GM19395 (cell line): ENCODE measurements at regions not wholly inside any gene's neighbourhood (a gene's known extent, or its start where the extent isn't known, plus 50 kb on each side); places are given as distances from the start of the nearest gene placed in this dataset.

Experiments used
- ATAC-seq: cut with Tn5 transposase; IDR thresholded peaks from one replicate; pipeline ENCODE4 v1.9.1; 2021; ENCODE audit warnings: mild to moderate bottlenecking, moderate library complexity; ENCODE audit not compliant: unreplicated experiment

DNA sequence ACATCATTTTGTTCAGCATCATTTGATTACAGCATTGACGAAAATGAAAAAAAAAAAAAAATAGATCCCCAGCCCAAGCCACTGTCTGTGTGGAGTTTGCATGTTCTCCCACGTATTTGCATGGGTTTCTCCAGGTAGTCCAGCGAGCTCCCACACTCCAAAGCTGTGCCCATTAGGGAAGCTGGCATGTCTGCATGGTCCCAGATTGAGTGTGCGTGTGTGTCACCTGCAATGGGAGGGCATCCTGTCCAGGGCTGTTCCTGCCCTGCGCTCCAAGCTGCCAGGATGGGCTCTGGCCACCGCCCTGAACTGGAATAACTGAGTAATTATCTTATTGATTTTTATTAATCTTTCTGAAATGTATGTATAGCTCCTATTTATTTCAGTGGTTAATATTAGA is 88.6 kb downstream of the KLF12 start:
- no peak for ATAC-seq

DNA sequence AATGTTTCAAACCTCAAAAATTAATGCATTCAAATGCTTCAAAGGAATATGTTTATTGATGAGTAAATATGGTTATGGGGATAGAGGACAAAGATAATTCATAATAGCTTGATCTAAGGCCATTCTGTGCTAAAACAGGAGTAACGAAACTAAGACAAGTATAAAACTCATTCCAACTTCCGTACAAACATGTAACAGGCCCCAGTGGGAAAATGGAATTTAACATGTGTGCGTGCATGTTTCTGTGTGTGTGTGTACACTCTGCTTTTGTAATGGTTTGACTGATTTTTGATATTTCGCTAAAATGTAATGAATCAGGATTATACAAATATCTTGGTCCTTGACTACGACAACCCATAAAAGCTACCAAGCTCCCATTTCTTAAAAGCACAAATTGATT is 91.0 kb downstream of the KLF12 start:
- no peak for ATAC-seq

DNA sequence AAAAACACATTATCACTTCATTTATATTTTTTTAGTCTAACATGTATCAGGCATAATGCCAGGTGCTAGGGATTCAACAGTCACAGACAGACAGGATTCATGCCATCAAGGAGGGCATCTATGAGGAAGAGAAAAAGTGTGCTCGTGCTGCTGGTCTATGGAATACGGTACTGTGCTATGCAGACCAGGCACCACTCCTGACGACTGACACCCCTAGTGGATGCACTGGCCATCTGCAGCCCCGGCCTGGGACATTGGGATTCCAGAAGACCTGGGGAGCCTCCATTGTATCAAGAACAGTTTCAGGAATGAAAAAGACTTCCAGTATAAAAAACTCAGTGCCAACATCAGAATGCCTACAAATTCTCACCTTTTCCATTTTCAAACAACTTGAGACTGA is 94.0 kb downstream of the KLF12 start:
- ATAC-seq: peak; percentile 94

DNA sequence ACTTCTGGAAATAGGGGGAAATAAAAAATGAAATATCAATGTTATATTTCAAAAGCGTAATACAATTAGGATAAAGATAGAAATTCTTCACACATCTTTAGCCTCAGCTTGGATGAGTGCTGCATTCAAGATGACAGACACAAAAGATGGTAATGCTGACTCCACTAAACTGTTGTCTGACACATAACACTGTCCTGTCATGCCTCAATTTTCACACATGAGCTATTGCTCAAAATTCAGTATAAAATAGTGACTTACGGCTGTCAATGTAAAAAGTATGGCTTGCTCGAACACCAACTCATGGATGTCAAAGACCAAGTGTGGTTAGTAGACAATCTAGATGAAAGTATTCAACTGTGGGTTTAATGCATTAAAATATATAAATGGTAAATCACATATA is 94.5 kb downstream of the KLF12 start:
- ATAC-seq: no peak

DNA sequence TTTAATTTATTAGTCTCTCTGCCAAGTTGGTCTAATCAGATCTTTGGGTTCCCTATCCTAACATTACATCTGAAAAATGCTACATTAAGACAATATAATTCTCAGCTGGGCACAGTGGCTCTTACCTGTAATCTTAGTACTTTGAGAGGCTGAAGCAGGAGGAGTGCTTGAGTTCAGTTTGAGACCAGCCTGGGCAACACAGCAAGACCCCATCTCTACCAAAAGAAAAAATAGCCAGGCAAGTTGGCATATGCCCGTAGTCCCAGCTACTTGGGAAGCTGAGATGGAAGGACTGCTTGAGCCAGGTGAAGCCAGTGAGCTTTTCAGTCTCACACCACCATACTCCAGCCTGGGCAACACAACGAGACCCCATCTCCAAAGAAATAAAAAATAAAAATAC is 95.0 kb downstream of the KLF12 start:
- ATAC-seq: no peak

DNA sequence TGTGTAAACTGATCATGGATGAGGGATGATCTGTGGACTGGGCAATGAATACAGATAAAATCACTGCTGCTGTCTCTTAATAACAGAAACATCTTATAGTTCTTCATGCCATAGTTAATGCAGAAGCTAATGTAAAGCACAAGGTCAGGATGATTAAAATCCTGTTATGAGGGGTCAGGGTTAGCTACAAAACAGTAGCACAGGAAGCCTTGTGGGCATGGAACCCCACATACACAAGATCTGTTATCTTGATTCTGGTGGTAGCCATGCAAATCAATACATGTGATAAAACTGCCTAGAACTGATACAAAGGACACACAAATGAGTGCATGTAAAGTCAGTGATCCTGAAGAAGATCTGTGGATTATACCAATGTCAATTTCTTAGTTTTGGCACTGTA is 96.4 kb downstream of the KLF12 start:
- no peak for ATAC-seq

DNA sequence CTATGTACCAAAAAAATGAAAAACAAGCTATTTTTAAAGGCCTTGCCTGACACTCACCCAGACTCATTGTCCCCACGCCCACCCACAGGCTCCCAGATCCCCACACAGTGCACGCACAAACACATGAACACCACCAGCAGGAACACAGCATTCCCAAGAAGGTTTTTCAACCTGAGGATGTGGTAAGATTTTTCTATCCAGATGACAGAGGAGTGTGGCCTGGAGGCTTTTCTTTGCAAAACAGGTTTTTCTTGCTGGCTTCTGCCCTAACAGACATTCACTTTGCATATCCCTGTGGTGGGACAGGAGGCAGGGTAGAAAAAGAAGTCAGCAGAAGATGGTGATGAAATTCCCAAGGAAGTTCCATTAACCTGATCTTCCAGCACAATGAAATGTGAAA is 97.8 kb downstream of the KLF12 start:
- ATAC-seq: no peak

DNA sequence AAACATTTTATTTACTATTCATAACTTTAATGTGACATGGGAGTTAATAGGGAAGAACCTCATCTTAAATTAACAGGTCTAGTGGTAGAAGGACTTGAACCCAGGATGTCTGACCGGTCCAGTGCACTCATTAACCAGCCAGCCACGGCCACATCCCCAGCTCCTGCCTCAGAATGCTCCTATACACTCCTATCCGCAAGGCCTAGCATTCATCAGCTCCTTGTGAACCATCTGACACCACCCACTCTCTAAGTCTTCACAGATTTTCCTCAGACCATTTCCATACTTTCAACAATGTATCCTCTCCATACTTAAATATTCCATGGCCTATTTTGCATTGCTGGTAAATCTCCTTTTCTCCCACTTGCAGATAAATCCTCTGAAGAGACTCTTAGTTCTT is 98.3 kb downstream of the KLF12 start:
- ATAC-seq: no peak

DNA sequence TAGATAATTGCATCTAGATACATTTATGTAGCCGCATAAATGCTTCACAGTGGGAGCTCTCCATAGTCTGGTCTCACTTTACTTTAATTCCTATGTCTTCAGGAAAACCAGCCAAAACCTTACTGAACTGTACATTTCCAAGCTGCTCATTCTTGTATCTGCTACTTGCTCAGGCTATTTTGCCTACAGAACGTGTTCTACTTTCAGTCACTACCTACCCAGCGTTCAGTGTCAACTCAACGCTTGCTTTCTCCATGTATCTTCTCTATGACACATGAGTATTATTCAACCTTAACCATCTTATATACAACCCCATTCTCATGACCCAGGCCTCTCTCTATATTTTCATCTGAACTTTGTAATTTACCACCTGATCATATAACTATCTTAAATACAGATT is 101.9 kb downstream of the KLF12 start:
- no peak for ATAC-seq

DNA sequence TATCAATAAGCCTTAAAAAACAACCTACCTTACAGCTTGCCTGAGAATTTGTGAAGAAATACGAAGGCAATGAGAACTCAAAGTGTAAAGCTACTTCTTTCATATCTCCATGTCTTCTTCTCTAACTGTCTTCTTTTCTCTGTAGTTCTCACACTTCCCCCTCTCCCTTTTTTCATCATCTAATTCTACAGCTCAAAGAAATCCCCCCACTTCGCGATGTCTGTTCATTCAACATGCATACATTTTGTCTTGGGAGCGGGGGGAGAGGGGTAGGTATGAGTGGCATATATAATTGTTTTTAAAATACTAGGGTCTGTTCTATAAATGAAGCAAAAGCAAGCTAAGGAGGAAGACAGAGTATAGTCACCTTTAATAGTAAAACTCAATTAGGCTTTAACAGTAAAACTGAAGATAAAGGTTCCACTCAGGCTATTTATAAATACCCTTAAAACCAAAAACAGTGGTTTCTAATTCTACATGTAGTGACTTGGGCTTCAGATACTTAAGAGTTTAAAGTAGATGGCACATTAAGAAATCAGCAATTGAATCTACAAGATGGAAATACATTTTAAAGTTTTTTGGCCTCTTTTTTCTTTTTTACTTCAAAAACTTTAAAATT is 106.9 kb downstream of the KLF12 start:
- peak; percentile 54 for ATAC-seq

DNA sequence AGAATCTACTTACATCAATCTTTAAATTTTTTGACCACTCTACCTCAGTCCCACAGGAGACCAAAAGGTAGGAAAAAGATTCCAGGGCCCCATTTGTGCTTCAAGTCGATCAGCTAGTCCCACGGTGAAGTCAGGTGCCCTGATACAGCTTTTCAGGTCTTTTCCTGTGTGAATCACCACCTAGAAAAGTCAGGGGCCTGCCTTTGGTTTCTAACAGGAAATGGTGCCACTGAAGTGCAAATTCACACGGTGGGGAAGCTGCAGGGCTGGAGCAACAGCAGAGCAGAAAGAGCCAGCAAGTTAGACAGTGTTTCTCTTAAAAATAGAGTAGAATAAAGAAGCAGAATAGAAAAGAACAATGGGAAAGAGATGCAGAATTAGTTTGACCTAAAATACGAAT is 107.5 kb downstream of the KLF12 start:
- ATAC-seq: peak; percentile 95

DNA sequence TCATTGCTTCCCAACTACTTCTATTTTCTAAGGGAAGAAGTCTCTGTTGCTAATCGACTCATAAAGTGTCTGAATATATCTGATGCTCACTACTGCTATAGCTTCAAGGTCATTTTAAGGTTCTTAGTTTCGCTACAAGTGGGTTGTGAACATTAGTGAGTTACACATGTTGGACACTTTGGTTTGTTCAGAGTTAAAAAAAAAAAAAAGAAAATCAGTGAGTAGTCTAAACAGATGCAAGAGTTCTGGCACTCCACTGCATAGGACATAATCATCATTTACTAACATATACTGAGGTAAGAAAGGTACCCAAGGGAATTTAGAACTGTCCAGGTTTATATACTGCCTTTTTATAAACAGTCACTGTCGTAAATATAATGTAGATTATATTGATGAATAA is 108.8 kb downstream of the KLF12 start:
- peak; percentile 25 for ATAC-seq

DNA sequence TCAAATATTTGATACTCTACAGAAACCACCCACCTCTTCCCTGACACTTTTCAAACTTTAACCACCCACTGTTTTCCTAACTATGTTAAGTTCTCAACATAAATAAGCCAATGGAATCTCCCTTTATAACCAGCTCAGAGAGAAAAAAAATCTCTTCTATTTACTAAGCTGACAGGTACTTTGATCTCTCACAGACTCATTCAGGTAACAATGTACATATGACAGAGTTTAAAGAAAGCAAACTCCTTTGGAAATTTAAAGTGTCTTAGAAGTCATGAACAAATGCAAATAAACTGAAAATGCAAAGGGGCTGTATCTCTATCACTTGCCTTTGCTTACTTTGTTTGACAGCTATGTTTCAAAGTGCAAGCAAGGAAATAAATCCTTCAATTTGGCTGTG is 109.3 kb downstream of the KLF12 start:
- no peak for ATAC-seq

DNA sequence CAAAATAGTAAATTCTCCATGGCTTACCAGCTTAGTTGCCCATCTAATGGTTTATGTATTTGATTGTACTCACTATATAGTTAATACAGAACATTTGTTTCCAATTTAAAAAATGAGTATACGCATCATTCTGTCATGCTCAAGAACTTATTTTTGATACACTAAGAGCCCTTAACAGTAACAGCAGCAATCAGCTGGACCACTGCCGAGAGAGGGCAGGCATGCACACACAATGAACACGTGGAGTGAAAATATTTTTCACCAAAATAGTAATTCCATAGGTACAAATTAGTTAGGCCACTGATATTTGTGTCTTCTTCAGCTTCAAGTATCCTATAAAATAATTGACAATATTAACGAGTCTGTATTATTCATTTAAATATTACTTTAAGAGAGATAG is 109.9 kb downstream of the KLF12 start:
- ATAC-seq: no peak

DNA sequence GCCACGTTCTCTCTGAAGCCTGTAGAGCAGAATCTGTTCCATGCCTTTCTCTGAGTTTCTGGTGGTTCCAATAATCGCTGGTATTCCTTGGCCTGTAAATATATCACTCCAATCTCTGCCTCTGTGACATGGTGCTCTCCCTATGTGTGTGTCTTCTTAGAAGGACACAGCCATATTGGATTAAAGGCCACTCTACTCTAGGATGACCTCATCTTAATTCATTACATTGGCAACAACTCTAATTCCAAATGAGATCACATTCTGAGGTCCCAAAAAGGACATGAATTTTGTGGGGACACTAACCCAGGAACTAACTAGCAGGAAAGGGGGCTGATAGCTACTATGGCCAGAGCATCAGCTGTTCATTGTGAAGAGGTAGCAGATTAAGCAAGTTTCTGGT is 110.7 kb downstream of the KLF12 start:
- no peak for ATAC-seq

DNA sequence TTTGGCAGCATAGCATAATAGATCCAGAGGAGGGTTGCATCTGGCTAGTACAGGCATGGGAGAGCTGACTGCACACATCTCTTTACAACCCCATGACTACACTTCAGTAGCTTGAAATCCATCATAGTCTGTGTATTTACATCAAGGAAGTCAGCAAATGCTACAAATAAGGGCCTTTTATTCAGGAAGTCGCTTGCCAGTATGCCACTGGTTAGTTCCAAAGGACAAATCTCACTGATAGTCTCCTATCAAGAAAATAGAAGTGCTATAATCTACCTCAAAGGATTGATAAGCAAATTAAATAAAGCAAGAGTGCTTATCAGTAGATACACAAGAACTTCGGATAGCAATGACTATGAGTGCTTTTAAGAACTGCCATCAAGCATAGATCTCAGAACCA is 112.7 kb downstream of the KLF12 start:
- ATAC-seq: no peak

DNA sequence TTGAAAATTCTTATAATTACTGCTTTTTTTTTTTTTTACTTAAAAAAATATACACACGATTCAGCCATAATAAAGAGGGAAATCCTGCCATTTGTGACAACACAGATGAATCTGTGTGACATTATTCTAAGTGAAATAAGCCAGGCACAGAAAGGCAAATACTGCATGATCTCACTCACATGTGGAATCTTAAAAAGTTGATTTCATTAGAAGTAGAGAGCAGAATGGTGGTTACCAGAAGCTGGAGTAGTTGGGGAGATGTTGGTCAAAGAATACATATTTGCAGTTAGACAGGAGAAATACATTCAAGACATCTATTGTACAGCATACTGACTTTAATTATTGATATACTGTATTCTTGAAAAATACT is 116.2 kb downstream of the KLF12 start:
- ATAC-seq: no peak

DNA sequence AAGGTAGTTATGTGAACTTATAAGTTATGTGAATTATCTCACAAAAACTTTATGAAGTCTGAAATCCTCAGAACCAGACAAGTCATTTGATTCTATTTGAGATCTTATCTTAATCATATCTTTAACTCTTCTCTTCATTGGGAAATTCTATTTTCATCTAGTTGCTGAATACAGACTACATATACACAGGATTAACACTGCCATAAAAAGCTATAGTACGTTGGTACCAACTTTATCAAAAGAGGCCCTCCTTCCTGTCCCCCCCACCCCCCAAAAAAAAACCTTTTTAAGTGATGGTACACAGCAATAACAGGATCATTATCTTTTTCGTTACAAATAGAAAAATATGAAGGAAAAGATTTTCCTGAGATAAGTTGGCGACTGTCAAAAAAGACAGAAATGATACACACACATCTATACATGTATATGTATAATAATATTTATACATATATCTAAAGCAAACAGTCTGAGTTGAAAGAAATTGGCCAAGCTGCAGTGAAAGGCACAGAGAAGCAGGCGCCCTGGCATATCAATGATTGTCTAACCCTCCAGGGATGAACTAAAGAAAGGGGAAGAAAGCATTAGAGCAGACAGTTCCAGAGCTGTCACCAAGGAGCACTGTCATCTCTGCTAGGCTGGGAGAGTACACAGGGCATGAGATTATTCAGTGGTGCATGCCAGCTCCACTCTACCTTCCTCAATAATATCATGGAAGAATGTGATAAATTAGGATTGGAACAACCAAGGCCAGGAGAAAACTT is 116.7 kb downstream of the KLF12 start:
- ATAC-seq: no peak

DNA sequence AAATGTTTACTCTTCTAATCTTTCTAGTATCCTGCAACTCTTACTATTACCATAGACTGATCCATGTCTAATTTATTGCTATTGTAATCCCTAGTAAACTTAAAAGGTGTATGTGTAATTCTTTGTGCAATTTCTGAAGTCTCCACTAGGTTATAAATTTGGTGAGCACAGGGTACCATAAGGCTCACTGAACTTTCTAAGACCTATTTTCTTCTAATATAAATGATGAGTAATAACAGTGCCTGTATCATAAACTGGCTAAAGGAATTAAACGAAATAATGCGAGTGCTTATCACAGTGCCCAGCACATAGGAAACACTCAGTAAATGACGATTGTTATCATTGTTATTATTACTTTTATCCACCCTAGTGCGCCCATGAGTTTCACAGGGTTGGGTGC is 119.1 kb downstream of the KLF12 start:
- ATAC-seq: peak; percentile 60

DNA sequence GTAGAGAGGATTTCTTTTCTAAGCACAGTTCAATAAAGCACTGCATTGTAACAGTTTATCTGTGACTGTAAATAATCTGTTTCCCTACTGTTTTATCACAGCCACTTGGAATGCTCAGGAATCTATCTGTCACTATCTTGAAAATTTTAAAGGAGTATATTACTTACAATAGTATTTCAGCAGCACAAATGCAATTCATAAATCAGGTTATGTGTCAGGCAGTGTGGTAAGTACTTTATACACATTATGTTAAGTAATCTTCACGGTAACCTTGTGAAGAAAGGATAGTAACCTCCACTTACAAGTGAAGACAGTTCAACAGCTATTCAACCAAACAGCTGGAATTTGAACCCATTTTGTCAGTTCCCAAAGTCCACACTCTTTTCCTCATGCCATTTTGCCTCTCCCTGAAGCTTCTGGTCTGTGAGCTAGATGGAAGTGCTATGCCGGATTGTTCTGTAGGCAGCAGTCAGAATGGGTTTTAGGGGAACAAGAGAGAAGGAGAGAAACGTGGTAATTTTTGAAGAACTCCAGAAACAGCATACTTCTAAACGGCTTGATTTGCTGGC is 125.0 kb downstream of the KLF12 start:
- ATAC-seq: no peak

DNA sequence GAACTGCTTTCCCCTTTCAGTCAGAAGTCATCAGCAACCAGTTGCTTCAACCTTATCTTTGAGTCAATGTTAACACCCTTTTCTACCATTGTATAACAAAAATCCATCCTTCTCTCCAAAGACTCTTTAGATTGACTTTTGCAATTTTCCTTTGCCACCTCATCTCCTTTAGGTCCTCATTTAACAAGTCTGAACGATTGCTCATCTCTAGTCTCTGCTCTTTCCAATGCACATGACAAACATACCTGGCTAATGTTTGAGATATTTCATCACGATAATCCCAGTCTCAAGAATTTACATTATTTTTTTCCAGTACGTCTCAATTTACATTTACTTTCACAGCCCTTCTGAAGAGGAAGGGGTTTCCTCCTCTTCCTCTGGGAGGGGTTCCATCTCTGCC is 127.5 kb downstream of the KLF12 start:
- no peak for ATAC-seq

DNA sequence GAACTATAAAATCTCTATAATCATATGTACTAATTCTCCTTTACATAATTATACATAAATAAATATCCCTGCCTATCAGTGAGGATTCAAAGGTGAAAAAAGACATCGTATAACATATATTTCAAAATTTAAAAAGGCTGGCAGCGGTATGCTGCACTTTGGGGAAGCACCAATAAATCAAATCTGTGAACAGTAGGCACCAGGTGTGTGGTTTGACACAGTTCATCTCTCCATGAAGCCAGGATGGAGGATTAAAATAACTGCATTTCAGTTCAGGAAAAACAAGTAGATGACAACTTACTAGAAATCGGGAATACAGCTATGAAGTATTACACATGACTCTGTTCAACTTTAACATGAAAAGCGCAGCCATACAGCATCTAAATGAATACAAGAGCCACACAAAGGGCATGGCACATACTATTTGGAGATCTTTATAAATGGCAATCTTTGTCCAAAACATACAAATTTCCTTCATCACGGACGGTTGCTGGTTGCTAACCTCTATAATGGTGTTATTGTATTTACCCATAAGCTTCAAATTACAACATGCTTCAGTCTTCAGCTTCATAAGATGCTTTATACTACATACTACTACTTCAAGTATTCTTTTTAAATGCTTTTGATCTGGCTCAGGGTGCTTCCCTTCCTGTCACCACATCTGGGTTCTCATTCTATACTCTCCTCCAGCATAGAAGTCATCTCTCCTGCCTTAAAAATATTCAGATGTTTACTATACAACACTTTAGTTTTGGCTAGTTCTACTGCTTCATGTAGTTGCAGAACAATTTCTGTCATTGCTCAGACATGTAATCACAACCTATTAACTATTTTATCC is 128.7 kb downstream of the KLF12 start:
- no peak for ATAC-seq
